Rectal smooth muscle tissue (tissue), 1 donor: ENCODE measurements at regions not wholly inside any gene's neighbourhood (a gene's known extent, or its start where the extent isn't known, plus 50 kb on each side); places are given as distances from the start of the nearest gene placed in this dataset.

Experiments
- H3K27ac ChIP-seq: one replicate; pipeline ENCODE4 v1.7.0; 2013; ENCODE audit warnings: low read depth, low read length, inconsistent platforms
- H3K27me3 ChIP-seq: one replicate; pipeline ENCODE4 v1.7.0; 2013; ENCODE audit warnings: low read length; ENCODE audit not compliant: control insufficient read depth, insufficient read depth
- H3K36me3 ChIP-seq: one replicate; pipeline ENCODE4 v1.7.0; 2013; ENCODE audit warnings: low read length; ENCODE audit not compliant: control insufficient read depth, insufficient read depth
- H3K4me1 ChIP-seq: one replicate; pipeline ENCODE4 v1.7.0; 2013; ENCODE audit warnings: low read length; ENCODE audit not compliant: control insufficient read depth, insufficient read depth
- H3K4me3 ChIP-seq: one replicate; pipeline ENCODE4 v1.7.0; 2013; ENCODE audit warnings: low read length
- H3K9ac ChIP-seq: one replicate; pipeline ENCODE4 v1.7.0; 2013; ENCODE audit warnings: low read length

DNA sequence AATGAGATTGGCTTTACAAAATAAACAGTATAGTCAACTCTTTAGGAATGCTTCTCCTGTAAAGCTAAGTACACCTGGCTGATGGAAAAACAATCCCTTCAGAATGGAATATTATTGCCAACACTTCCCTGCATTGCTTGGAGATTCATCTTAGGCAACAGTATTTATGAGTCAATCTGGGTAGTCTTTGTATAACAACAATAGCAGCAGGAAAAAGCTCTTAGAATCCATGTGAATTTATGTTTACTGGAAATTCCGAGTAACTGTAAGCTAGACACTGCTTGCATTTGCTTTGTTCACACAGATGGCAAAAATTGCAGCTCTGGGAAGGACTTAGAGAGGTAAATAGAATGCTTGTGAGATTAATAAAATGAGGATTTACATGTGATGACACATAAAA is 101.7 kb upstream of the NTRK2 start:
- H3K9ac ChIP-seq, result no peak overlapping the region
- H3K4me1 ChIP-seq, result no peaks in the 10 kb centered on the region
- H3K36me3 ChIP-seq, result no peaks in the 10 kb centered on the region
- H3K27me3 ChIP-seq, result peaks cover 4% of the 10 kb centered on the region
- no peak overlapping the region for H3K27ac ChIP-seq
- no peak overlapping the region for H3K4me3 ChIP-seq

DNA sequence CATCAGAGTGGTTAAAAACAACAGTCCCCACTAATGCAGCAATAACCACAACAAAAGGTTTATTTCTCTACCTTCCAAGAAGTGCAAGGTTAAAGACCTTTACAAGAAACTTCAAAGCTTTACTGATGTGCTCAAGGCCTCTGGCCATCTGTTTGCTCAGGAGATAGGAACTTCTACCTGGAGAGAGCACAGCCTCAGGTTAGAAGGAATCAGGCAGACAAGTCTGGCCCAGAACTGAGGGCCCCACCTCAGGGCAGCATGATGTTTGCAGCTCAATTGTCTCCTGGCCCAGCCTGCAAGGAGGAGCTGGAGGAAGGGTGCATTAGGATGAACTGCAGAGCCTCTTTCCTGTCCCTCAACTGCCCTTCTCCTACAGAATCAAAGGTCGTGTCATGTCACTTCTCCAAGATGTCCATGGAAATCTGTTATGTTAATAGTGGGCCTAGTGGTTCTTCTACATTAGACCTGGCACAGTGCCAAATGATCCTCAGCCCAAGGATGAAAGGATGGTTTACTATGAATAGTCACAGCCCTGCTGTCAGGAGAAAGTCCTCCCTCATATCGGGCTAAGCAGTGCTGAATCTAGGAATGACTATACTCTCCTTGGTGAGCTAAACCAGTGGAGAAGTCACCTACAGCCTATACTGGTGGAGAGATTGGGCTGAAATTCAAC is 98.9 kb upstream of the NTRK2 start:
- H3K27ac ChIP-seq, result no peak overlapping the region
- H3K9ac ChIP-seq, result no peak overlapping the region
- H3K36me3 ChIP-seq, result no peaks in the 10 kb centered on the region
- H3K4me3 ChIP-seq, result no peak overlapping the region
- peaks cover 4% of the 10 kb centered on the region for H3K27me3 ChIP-seq
- no peaks in the 10 kb centered on the region for H3K4me1 ChIP-seq

DNA sequence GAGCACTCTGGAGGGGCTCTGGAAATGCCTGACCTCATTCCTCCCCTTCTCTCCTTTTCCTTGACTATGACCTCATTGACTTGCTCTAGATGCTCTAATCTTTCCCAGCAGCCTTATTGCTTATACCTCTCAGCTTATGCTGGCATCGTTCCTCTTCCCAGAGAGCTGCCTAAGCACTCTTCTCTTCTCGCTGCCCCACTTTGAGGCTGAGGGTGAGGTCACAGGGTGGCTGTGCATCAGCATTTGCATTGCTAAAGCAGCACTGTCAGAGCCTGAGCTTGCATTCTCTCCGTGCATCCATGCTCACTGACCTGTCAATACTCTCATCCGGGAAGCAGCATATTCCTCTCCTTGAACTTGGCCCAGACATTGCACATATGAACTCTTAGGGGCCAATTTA is 96.4 kb upstream of the NTRK2 start:
- H3K4me1 ChIP-seq, result no peaks in the 10 kb centered on the region
- H3K9ac ChIP-seq, result no peak overlapping the region
- no peak overlapping the region for H3K27ac ChIP-seq
- no peak overlapping the region for H3K4me3 ChIP-seq
- no peaks in the 10 kb centered on the region for H3K36me3 ChIP-seq
- H3K27me3 ChIP-seq, result no peaks in the 10 kb centered on the region

DNA sequence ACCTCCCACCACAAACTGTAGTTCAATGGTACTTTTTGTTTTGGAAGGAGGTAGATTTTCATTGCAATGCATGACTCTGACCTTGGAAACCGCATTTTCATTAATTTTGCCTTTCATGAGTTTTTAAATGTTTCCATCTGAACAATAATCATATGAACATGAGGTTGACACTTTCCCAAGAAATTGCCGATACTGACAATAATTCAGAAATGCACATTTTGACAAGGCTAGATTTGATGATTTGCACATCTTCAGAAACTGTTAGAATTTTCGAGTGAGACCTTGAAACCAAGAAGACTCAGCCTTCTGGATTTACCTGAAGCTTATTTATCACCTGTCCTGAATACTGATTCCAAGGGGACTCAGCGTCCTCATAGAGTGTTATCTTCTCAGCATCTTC is 93.8 kb upstream of the NTRK2 start:
- H3K27me3 ChIP-seq, result no peaks in the 10 kb centered on the region

DNA sequence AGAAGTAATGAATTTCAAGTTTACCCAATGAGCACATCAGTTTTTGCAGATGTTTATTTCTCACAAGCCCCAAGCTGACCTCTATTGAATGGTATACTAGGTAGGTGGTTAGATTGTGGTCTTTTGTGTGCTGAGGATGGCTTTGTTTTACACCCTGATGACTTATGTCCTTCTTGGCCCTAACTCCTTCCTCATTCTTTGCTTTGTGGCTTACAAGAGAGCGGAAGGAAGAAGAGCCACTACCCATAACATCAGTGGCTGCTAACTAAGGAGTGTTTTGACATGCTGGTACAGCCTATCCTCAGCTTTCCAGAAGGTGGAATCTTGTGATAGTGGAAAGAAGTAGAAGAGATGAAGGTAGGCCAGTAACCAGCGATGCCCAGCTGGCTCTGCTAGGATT is 85.7 kb upstream of the NTRK2 start:
- Histone ChIP-seq H3K27me3 (no peaks in the 10 kb centered on the region), H3K36me3 (no peaks in the 10 kb centered on the region), H3K4me1 (no peaks in the 10 kb centered on the region), H3K27ac (no peak overlapping the region), H3K4me3 (no peak overlapping the region), H3K9ac (no peak overlapping the region)

More for the DNA sequence above, 93.8 kb upstream of the NTRK2 start:
- H3K4me3 ChIP-seq, result no peak overlapping the region
- no peak overlapping the region for H3K9ac ChIP-seq
- no peaks in the 10 kb centered on the region for H3K36me3 ChIP-seq
- H3K4me1 ChIP-seq, result no peaks in the 10 kb centered on the region
- H3K27ac ChIP-seq, result no peak overlapping the region

- Histone ChIP-seq H3K27me3 (no peaks in the 10 kb centered on the region), H3K4me3 (no peak overlapping the region), H3K27ac (no peak overlapping the region), H3K4me1 (no peaks in the 10 kb centered on the region), H3K9ac (no peak overlapping the region), H3K36me3 (no peaks in the 10 kb centered on the region)
These were observed 82.9 kb upstream of the NTRK2 start for GRCh38 chr9:84586662-84587061.

GRCh38 chr9:84587153-84587552 is 82.4 kb upstream of the NTRK2 start:
- H3K27me3 ChIP-seq, result no peaks in the 10 kb centered on the region
- H3K27ac ChIP-seq, result no peak overlapping the region
- no peaks in the 10 kb centered on the region for H3K4me1 ChIP-seq
- H3K9ac ChIP-seq, result no peak overlapping the region
- H3K36me3 ChIP-seq, result no peaks in the 10 kb centered on the region
- no peak overlapping the region for H3K4me3 ChIP-seq

DNA sequence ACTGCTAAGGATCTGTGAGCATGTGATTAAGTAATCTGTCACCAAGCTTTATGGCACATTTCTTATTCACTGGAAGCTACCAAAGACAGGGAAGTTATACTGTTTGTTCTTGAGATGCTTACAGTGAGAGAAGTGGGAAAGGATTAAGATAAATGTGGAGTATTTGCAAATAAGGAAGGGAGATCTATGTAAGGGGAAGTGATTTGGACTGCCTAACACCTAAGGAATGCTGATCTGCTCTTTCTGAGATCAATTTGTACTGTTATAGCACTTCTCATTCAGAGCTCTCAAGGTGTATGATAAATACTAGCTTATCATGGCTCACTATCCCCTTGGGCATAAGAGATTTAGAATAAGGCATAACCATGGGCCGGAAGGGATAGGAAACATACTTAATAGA is 80.0 kb upstream of the NTRK2 start:
- no peaks in the 10 kb centered on the region for H3K4me1 ChIP-seq
- no peaks in the 10 kb centered on the region for H3K36me3 ChIP-seq
- H3K4me3 ChIP-seq, result no peak overlapping the region
- H3K27ac ChIP-seq, result no peak overlapping the region
- no peak overlapping the region for H3K9ac ChIP-seq
- H3K27me3 ChIP-seq, result no peaks in the 10 kb centered on the region

- Histone ChIP-seq H3K4me3 (no peak overlapping the region), H3K9ac (no peak overlapping the region), H3K27ac (no peak overlapping the region), H3K4me1 (no peaks in the 10 kb centered on the region), H3K27me3 (no peaks in the 10 kb centered on the region), H3K36me3 (no peaks in the 10 kb centered on the region)
These were observed 78.8 kb upstream of the NTRK2 start for GRCh38 chr9:84590706-84591105.

GRCh38 chr9:84592918-84593317 is 76.6 kb upstream of the NTRK2 start:
- no peaks in the 10 kb centered on the region for H3K36me3 ChIP-seq
- H3K27me3 ChIP-seq, result no peaks in the 10 kb centered on the region
- no peak overlapping the region for H3K27ac ChIP-seq
- no peaks in the 10 kb centered on the region for H3K4me1 ChIP-seq
- H3K9ac ChIP-seq, result no peak overlapping the region
- H3K4me3 ChIP-seq, result no peak overlapping the region

DNA sequence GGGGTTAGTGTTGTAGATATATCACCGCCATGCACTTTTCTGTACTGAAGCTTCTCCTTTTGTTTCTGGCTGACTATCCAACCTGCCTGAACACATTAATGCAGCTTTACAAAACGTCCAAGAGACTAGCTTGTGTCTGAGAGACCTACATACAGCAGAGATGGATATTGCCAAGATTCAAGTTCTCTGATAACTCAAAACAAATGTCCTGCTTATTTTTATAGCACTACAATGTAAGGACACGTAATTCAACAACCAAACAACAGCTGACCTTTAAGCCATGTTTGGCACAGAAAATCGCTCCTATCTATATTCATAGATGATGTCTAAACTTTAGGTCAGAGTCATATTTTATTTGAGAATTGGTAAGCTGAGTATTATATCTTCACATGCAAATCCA is 76.2 kb upstream of the NTRK2 start:
- H3K4me3 ChIP-seq, result no peak overlapping the region
- H3K27me3 ChIP-seq, result no peaks in the 10 kb centered on the region
- H3K9ac ChIP-seq, result no peak overlapping the region
- H3K27ac ChIP-seq, result no peak overlapping the region
- no peaks in the 10 kb centered on the region for H3K36me3 ChIP-seq
- H3K4me1 ChIP-seq, result no peaks in the 10 kb centered on the region

DNA sequence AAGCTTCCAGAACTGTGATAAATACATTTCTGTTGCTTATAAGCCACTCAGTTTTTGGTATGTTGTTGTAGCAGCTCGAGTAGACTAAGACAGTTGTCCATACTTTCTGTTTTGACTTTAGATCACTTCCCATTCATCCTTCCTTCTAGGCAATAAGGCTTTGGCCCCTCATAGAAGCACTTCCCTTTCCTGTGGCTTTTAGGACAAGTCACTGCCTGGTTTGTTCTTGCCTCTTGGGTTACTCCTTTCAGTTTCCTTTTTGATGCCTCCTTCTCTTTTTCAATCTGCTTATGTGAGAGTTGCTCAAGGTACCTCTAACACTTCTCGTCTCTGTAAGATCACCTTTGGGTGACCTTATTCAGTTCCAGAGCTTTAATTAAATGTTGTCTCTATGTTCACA is 72.4 kb upstream of the NTRK2 start:
- Histone ChIP-seq H3K4me3 (no peak overlapping the region), H3K9ac (no peak overlapping the region), H3K27ac (no peak overlapping the region), H3K36me3 (no peaks in the 10 kb centered on the region), H3K27me3 (no peaks in the 10 kb centered on the region), H3K4me1 (no peaks in the 10 kb centered on the region)

GRCh38 chr9:84598921-84599636 is 70.5 kb upstream of the NTRK2 start:
- H3K36me3 ChIP-seq, result no peaks in the 10 kb centered on the region
- no peaks in the 10 kb centered on the region for H3K4me1 ChIP-seq
- no peak overlapping the region for H3K9ac ChIP-seq
- no peak overlapping the region for H3K4me3 ChIP-seq
- H3K27ac ChIP-seq, result no peak overlapping the region
- H3K27me3 ChIP-seq, result no peaks in the 10 kb centered on the region
